H1 (cell line): ENCODE measurements at regions not wholly inside any gene's neighbourhood (a gene's known extent, or its start where the extent isn't known, plus 50 kb on each side); places are given as distances from the start of the nearest gene placed in this dataset.
A peak's percentile ranks its signal among the peaks of the same experiment; 100 is the strongest.

Experiments
- CTCF ChIA-PET: fragments of 300-600 bp; sonication (Branson Sonifier 250); formaldehyde crosslinking; loops from one replicate; lab custom pipeline; 2021; ENCODE audit not compliant: partially characterized antibody; lab: Charles Lee
- POLR2A ChIA-PET: fragments of 300-600 bp; sonication (Branson Sonifier 250); formaldehyde crosslinking; loops from one replicate; lab custom pipeline; 2021; ENCODE audit warnings: inconsistent platforms; ENCODE audit not compliant: partially characterized antibody; lab: Charles Lee
- DNase-seq, 2 experiments: peaks; one replicate each; pipeline versions ENCODE4 v3.0.0 to v3.0.0-alpha.2; 2010 to 2022; ENCODE audit warnings: low spot score in 2 of 2, low read depth in 1 of 2, mixed read lengths in 1 of 2
- FAIRE-seq: peaks from 2 replicates; lab custom pipeline; 2011; peaks lifted over from hg19 to GRCh38; lab: Jason Lieb, UNC
- H2AFZ ChIP-seq: 2 replicates; pipeline ENCODE4 v1.8.1; 2012; ENCODE audit warnings: low read length, inconsistent platforms
- H2AK5ac ChIP-seq: 2 replicates; pipeline ENCODE4 v1.6.1; 2013; ENCODE audit warnings: low read depth, low read length
- H2BK120ac ChIP-seq: replicated peaks from 2 replicates; pipeline ENCODE3; 2013; ENCODE audit warnings: low read depth, low read length, inconsistent platforms
- H2BK12ac ChIP-seq: 2 replicates; pipeline ENCODE4 v1.6.1; 2013; ENCODE audit warnings: low read depth, low read length
- H2BK15ac ChIP-seq: 2 replicates; pipeline ENCODE4 v1.6.1; 2013; ENCODE audit warnings: low read length
- H2BK20ac ChIP-seq: 2 replicates; pipeline ENCODE4 v1.6.1; 2013; ENCODE audit warnings: low read length
- H2BK5ac ChIP-seq: 2 replicates; pipeline ENCODE4 v1.6.1; 2013; ENCODE audit warnings: low read depth, low read length
- H3K14ac ChIP-seq: 2 replicates; pipeline ENCODE4 v1.6.1; 2013; ENCODE audit warnings: inconsistent platforms; ENCODE audit not compliant: insufficient read length
- H3K18ac ChIP-seq: 2 replicates; pipeline ENCODE4 v1.6.1; 2013; ENCODE audit warnings: low read length; ENCODE audit errors: extremely low read depth
- H3K23ac ChIP-seq: 2 replicates; pipeline ENCODE4 v1.6.1; 2013; ENCODE audit warnings: inconsistent platforms; ENCODE audit not compliant: insufficient read length
- H3K23me2 ChIP-seq: 2 replicates; pipeline ENCODE4 v1.6.1; 2013; ENCODE audit warnings: low read depth, low read length
- H3K27ac ChIP-seq: 2 replicates; pipeline ENCODE4 v1.6.1; 2011; ENCODE audit warnings: low read depth, low read length, inconsistent platforms
- H3K27me3 ChIP-seq, 4 experiments: replicated peaks in 1 of 4; 1 replicate in 1 of 4; 2 replicates in 3 of 4; pipeline versions ENCODE4 v1.6.1 to v1.8.1; 2011 to 2013; ENCODE audit warnings: low read length in 3 of 4, mild to moderate bottlenecking in 3 of 4, inconsistent platforms in 2 of 4, mixed read lengths in 2 of 4, moderate library complexity in 1 of 4; ENCODE audit not compliant: control insufficient read depth in 3 of 4, insufficient read depth in 3 of 4; ENCODE audit errors: extremely low read depth in 1 of 4
- H3K36me3 ChIP-seq, 4 experiments: 2 replicates each; pipeline versions ENCODE4 v1.6.1 to v1.8.1; 2011 to 2013; ENCODE audit warnings: mild to moderate bottlenecking in 4 of 4, low read length in 3 of 4, moderate library complexity in 2 of 4, control low read depth in 1 of 4, inconsistent platforms in 1 of 4; ENCODE audit not compliant: insufficient read depth in 4 of 4, control insufficient read depth in 2 of 4
- H3K4ac ChIP-seq: replicated peaks from 2 replicates; pipeline ENCODE3; 2013; ENCODE audit warnings: low read length, low read depth, mixed read lengths, inconsistent platforms; ENCODE audit not compliant: insufficient read length
- H3K4me1 ChIP-seq, 4 experiments: replicated peaks in 1 of 4; 1 replicate in 1 of 4; 2 replicates in 3 of 4; pipeline versions ENCODE4 v1.6.1 to v1.8.1; 2011 to 2013; ENCODE audit warnings: low read length in 3 of 4, inconsistent platforms in 2 of 4, mixed read lengths in 1 of 4; ENCODE audit not compliant: insufficient read depth in 4 of 4, control insufficient read depth in 3 of 4
- H3K4me2 ChIP-seq, 2 experiments: 2 replicates each; pipeline versions ENCODE4 v1.6.1 to v1.8.1; 2011 to 2013; ENCODE audit warnings: low read depth in 2 of 2, low read length in 2 of 2, control low read depth in 1 of 2, inconsistent platforms in 1 of 2, mild to moderate bottlenecking in 1 of 2; ENCODE audit not compliant: insufficient read depth in 1 of 2
- H3K4me3 ChIP-seq, 4 experiments: fragments of 200-600, 300-600 bp in 1 of 4; sonication (generic), shearing (Covaris generic), sonication (Bioruptor Twin) in 1 of 4; 2 replicates each; pipeline versions ENCODE4 v1.5.1 to v1.8.1; 2011 to 2016; ENCODE audit warnings: low read length in 4 of 4, low read depth in 3 of 4, control low read depth in 2 of 4, inconsistent platforms in 2 of 4, mild to moderate bottlenecking in 2 of 4, mixed read lengths in 1 of 4, moderate library complexity in 1 of 4; ENCODE audit not compliant: insufficient read depth in 2 of 4; ENCODE audit errors: extremely low read depth in 1 of 4
- H3K56ac ChIP-seq: replicated peaks from 2 replicates; pipeline ENCODE3; 2013; ENCODE audit warnings: low read depth, mild to moderate bottlenecking, mixed read lengths, low read length, inconsistent platforms; ENCODE audit not compliant: insufficient read length
- H3K79me1 ChIP-seq: 2 replicates; pipeline ENCODE4 v1.6.1; 2013; ENCODE audit warnings: low read depth, low read length, control low read depth
- H3K79me2 ChIP-seq, 2 experiments: 2 replicates each; pipeline versions ENCODE4 v1.6.1 to v1.8.1; 2012 to 2013; ENCODE audit warnings: low read length in 2 of 2, mild to moderate bottlenecking in 2 of 2, inconsistent platforms in 1 of 2; ENCODE audit not compliant: insufficient read depth in 2 of 2, control insufficient read depth in 1 of 2
- H3K9ac ChIP-seq, 4 experiments: replicated peaks in 1 of 4; 1 replicate in 1 of 4; 2 replicates in 3 of 4; pipeline versions ENCODE4 v1.6.1 to v1.8.1; 2011 to 2013; ENCODE audit warnings: low read depth in 3 of 4, low read length in 3 of 4, control low read depth in 2 of 4, mild to moderate bottlenecking in 2 of 4, moderate library complexity in 2 of 4, inconsistent platforms in 1 of 4; ENCODE audit errors: extremely low read depth in 1 of 4
- H3K9me3 ChIP-seq, 2 experiments: 2 replicates each; pipeline versions ENCODE4 v1.6.1 to v1.8.1; 2012 to 2013; ENCODE audit warnings: mild to moderate bottlenecking in 2 of 2, moderate library complexity in 2 of 2, control low read depth in 1 of 2, inconsistent platforms in 1 of 2, low read depth in 1 of 2, low read length in 1 of 2, mixed read lengths in 1 of 2; ENCODE audit not compliant: insufficient read depth in 2 of 2
- H4K20me1 ChIP-seq, 2 experiments: replicated peaks in 1 of 2; 2 replicates each; pipeline versions ENCODE3 to v1.8.1; 2011 to 2013; ENCODE audit warnings: inconsistent platforms in 2 of 2, low read length in 2 of 2, mild to moderate bottlenecking in 1 of 2; ENCODE audit not compliant: insufficient read depth in 2 of 2, control insufficient read depth in 1 of 2
- H4K5ac ChIP-seq: 2 replicates; pipeline ENCODE4 v1.6.1; 2013; ENCODE audit warnings: low read length, low read depth, mixed read lengths, inconsistent platforms; ENCODE audit not compliant: insufficient read length
- H4K8ac ChIP-seq: 2 replicates; pipeline ENCODE4 v1.8.0; 2013; ENCODE audit warnings: mild to moderate bottlenecking, moderate library complexity, low read length, inconsistent platforms; ENCODE audit not compliant: insufficient read depth; ENCODE audit errors: extremely low read depth
- H4K91ac ChIP-seq: replicated peaks from 2 replicates; pipeline ENCODE3; 2013; ENCODE audit warnings: low read length, mixed read lengths, inconsistent platforms; ENCODE audit not compliant: insufficient read length
- ASH2L ChIP-seq: fragments of 200-600, 300-600 bp; sonication (generic); IDR thresholded peaks from one replicate; pipeline ENCODE4 v1.7.1; 2017; ENCODE audit warnings: low read length
- RAD21 ChIP-seq, 2 experiments: IDR thresholded peaks in 1 of 2; conservative IDR thresholded peaks in 1 of 2; 2 replicates each; pipeline ENCODE4 v1.6.1; 2011; ENCODE audit warnings: low read depth in 2 of 2, low read length in 2 of 2, improper control_type of control experiment in 1 of 2, inconsistent platforms in 1 of 2, mild to moderate bottlenecking in 1 of 2, moderate library complexity in 1 of 2
- SIN3A ChIP-seq, 2 experiments: IDR thresholded peaks in 1 of 2; conservative IDR thresholded peaks in 1 of 2; 2 replicates each; pipeline ENCODE4 v1.6.1; 2011 to 2012; ENCODE audit warnings: low read length in 2 of 2, improper control_type of control experiment in 1 of 2, low read depth in 1 of 2, mild to moderate bottlenecking in 1 of 2
- SIX5 ChIP-seq: IDR thresholded peaks from 2 replicates; pipeline ENCODE4 v1.6.1; 2011; ENCODE audit warnings: mild to moderate bottlenecking, low read depth, low read length
- WGBS, 2 experiments: shearing (Covaris generic) in 1 of 2; methylation state at CpG; one replicate each; pipeline versions ENCODE4 v1.1.6 to v1.1.7; 2013 to 2015; ENCODE audit warnings: low lambda C conversion rate in 2 of 2, mixed read lengths in 2 of 2, inconsistent platforms in 1 of 2, low coverage in 1 of 2, missing lambda C conversion rate in 1 of 2; ENCODE audit not compliant: insufficient replicate concordance in 2 of 2, insufficient coverage in 1 of 2, insufficient read length in 1 of 2; ENCODE audit errors: extremely low coverage in 1 of 2, missing lambda C conversion rate in 1 of 2; 5-methylcytosine and 5-hydroxymethylcytosine counted together

DNA sequence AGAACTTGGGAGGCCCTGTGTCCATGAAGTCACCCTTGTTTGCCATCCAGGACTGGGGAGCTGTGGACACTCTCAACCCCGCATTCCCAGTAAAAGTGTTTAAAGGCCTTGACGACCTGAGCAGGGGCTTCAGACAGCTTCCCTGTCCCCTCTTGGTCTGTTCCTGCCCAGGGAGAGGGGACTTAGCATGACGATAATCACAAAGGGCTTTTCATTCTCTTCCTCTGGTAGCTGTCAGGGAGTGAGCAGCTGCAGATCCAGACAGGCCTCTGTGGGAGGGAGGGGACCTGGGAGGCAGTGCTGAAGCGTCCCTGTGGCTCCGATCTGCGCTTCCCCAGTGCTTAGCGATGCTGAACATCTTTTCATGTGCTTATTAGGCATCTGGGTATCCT is 77.8 kb upstream of the HS6ST1 start:
- Histone ChIP-seq H2BK20ac (no peak overlapping the region), H4K5ac (no peak overlapping the region), H4K20me1 (no peaks in the 10 kb centered on the region), H2BK15ac (peak overlapping the region; percentile 75), H3K79me2 (no peaks in the 10 kb centered on the region), H4K8ac (no peak overlapping the region), H3K56ac (no peak overlapping the region), H3K9me3 (no peaks in the 10 kb centered on the region), H3K18ac (0 out of 2 replicates have a peak overlapping the region, but pooled peaks have one; percentile 78), H3K4me3 (peak overlapping the region in 1 of 4 experiments; percentile 2; a peak in 1 of 8 replicates), H3K4me1 (peaks cover 0 to 7% (median 5%) of the 10 kb centered on the region in 4 experiments; a peak in 4 of 7 replicates), H3K9ac (no peak overlapping the region), H2BK12ac (0 out of 2 replicates have a peak overlapping the region, but pooled peaks have one; percentile 43), H3K4ac (no peak overlapping the region), H3K4me2 (peak overlapping the region; percentile 42 to 45), H3K79me1 (no peaks in the 10 kb centered on the region), H3K23ac (no peak overlapping the region), H4K91ac (no peak overlapping the region), H3K14ac (no peak overlapping the region), H2BK5ac (peak overlapping the region; percentile 49; the same call in 1 of the 2 replicates), H3K27me3 (no peaks in the 10 kb centered on the region), H2BK120ac (peak overlapping the region; percentile 66), H3K36me3 (no peaks in the 10 kb centered on the region), H2AFZ (no peak overlapping the region), H2AK5ac (no peak overlapping the region), H3K27ac (no peak overlapping the region), H3K23me2 (no peaks in the 10 kb centered on the region)
- TF ChIP-seq RAD21 (IDR thresholded peaks at IDR 0.05 in 1 of 2, conservative IDR thresholded peaks at IDR 0.05 in 1 of 2; ENCODE audit: low read depth in 2 of 2, low read length in 2 of 2) (0 out of 4 replicates have a peak, but pooled peaks of 1 of the 2 experiments have one; percentile 10), SIX5 (no peak), ASH2L (peak; percentile 33), SIN3A (conservative IDR thresholded peaks at IDR 0.05 in 1 of 2, IDR thresholded peaks at IDR 0.05 in 1 of 2; ENCODE audit: low read depth in 1 of 2, low read length in 2 of 2) (0 out of 4 replicates have a peak, but pooled peaks have one; percentile 52 to 76)
- ChIA-PET POLR2A (interaction anchor here (0.8 kb wide), 1 partner anchor 10 kb away, joined by 3 read pairs; no protein-coding TSS in a partner anchor), CTCF (interaction anchor here (1.2 to 1.4 kb wide), 2 partner anchors 13 to 20 kb away, joined by 3 to 5 read pairs; no protein-coding TSS in a partner anchor)
- 17% methylated on average over 4 of the region's 7 CpGs; no CpG with 5 or more reads in 1 of the 2 experiments for WGBS, 2 experiments
- no peak for FAIRE-seq
- peak in 1 of 2 experiments; percentile 49 for DNase-seq
